HCT116 (cell line): ENCODE measurements at regions not wholly inside any gene's neighbourhood (a gene's known extent, or its start where the extent isn't known, plus 50 kb on each side); places are given as distances from the start of the nearest gene placed in this dataset.

ENCODE experiments used
- ATAC-seq: fragments of 200-7000 bp; cut with Tn5 transposase; 2 replicates; pipeline ENCODE4 v1.9.1; 2020; ENCODE audit warnings: mild to moderate bottlenecking, moderate library complexity
- BruUV-seq: library from RNA; stranded (reverse); fragments of 400-500 nt; replicated peaks from 2 replicates; lab custom pipeline; 2021; lab: Mats Ljungman, UMichigan
- CTCF ChIA-PET: fragments of 300-600 bp; sonication (Branson Sonifier 250); formaldehyde crosslinking; loops from one replicate; lab custom pipeline; 2021; ENCODE audit warnings: antibody characterized with exemption; lab: Charles Lee
- POLR2A ChIA-PET: fragments of 300-600, 350-600 bp; sonication (Branson Sonifier 250); formaldehyde crosslinking; loops from one replicate; lab custom pipeline; 2021; ENCODE audit warnings: antibody characterized with exemption; lab: Charles Lee
- RAD21 ChIA-PET, 2 experiments: fragments of 300-600 bp; sonication (Branson Sonifier 250); formaldehyde crosslinking; loops; one replicate each; lab custom pipeline; 2023; ENCODE audit warnings: low total read pairs in 2 of 2; ENCODE audit not compliant: uncharacterized antibody in 2 of 2, unreplicated experiment in 2 of 2, low non-redundant PET in 1 of 2; lab: Charles Lee
- DNase-seq: peaks from one replicate; pipeline ENCODE4 v3.0.0-alpha.2; 2010; ENCODE audit warnings: low read depth, low spot score
- H2AFZ ChIP-seq: fragments of 200-600 bp; shearing (Covaris generic), sonication (generic); 2 replicates; pipeline ENCODE4 v1.6.1; 2017; ENCODE audit warnings: low read depth, mixed run types, mixed read lengths, antibody characterized with exemption, low read length; ENCODE audit not compliant: poor library complexity, severe bottlenecking
- H3K27ac ChIP-seq: 2 replicates; pipeline ENCODE4 v1.5.1; 2012; ENCODE audit warnings: low read depth, low read length
- H3K27me3 ChIP-seq: fragments of 200-600 bp; sonication (generic); 2 replicates; pipeline ENCODE4 v1.6.1; 2016; ENCODE audit warnings: mixed run types, low read length, mixed read lengths; ENCODE audit not compliant: insufficient read depth
- H3K36me3 ChIP-seq, 2 experiments: fragments of 200-500 bp in 1 of 2; fragments of 200-600 bp in 1 of 2; sonication (Bioruptor generic) in 1 of 2; sonication (generic) in 1 of 2; 2 replicates each; pipeline versions ENCODE4 v1.5.1 to v1.6.1; 2014 to 2016; ENCODE audit warnings: low read length in 2 of 2, inconsistent platforms in 1 of 2, mixed read lengths in 1 of 2, mixed run types in 1 of 2; ENCODE audit not compliant: insufficient read depth in 2 of 2, control insufficient read depth in 1 of 2
- H3K4me1 ChIP-seq, 2 experiments: fragments of 200-600 bp in 1 of 2; sonication (generic) in 1 of 2; 2 replicates each; pipeline versions ENCODE4 v1.5.1 to v1.6.1; 2012 to 2017; ENCODE audit warnings: low read length in 2 of 2, inconsistent platforms in 1 of 2, mild to moderate bottlenecking in 1 of 2, mixed read lengths in 1 of 2, mixed run types in 1 of 2, moderate library complexity in 1 of 2; ENCODE audit not compliant: insufficient read depth in 2 of 2, control insufficient read depth in 1 of 2
- H3K4me2 ChIP-seq: fragments of 200-600 bp; sonication (generic); 2 replicates; pipeline ENCODE4 v1.6.1; 2017; ENCODE audit warnings: mixed run types, low read length, mixed read lengths
- H3K4me3 ChIP-seq, 2 experiments: fragments of 200-600 bp in 1 of 2; sonication (generic) in 1 of 2; replicated peaks in 1 of 2; 2 replicates each; pipeline ENCODE4 v1.5.1; 2011 to 2016; ENCODE audit warnings: low read length in 2 of 2, control low read depth in 1 of 2, low read depth in 1 of 2, mild to moderate bottlenecking in 1 of 2, mixed read lengths in 1 of 2, mixed run types in 1 of 2
- H3K79me2 ChIP-seq: fragments of 200-600 bp; sonication (generic); 2 replicates; pipeline ENCODE4 v1.6.1; 2017; ENCODE audit warnings: mild to moderate bottlenecking, mixed run types, low read length, moderate library complexity, mixed read lengths; ENCODE audit not compliant: insufficient read depth
- H3K9ac ChIP-seq: fragments of 200-600 bp; sonication (generic); 2 replicates; pipeline ENCODE4 v1.6.1; 2016; ENCODE audit warnings: low read length, mixed read lengths
- H3K9me2 ChIP-seq: fragments of 200-600 bp; sonication (generic), shearing (Covaris generic); 2 replicates; pipeline ENCODE4 v1.6.1; 2017; ENCODE audit warnings: mixed run types, mild to moderate bottlenecking, moderate library complexity; ENCODE audit not compliant: insufficient read depth
- H3K9me3 ChIP-seq, 2 experiments: fragments of 200-500 bp in 1 of 2; fragments of 200-600 bp in 1 of 2; sonication (Bioruptor generic) in 1 of 2; sonication (generic) in 1 of 2; 2 replicates each; pipeline ENCODE4 v1.6.1; 2014 to 2017; ENCODE audit warnings: low read length in 2 of 2, mixed read lengths in 2 of 2, inconsistent platforms in 1 of 2, low read depth in 1 of 2, mild to moderate bottlenecking in 1 of 2, mixed run types in 1 of 2, moderate library complexity in 1 of 2; ENCODE audit not compliant: control insufficient read depth in 1 of 2, insufficient read depth in 1 of 2
- H4K20me1 ChIP-seq: fragments of 200-600 bp; sonication (generic), shearing (Covaris generic); 2 replicates; pipeline ENCODE4 v1.6.1; 2017; ENCODE audit warnings: mixed run types, mild to moderate bottlenecking, moderate library complexity; ENCODE audit not compliant: insufficient read depth
- EGR1 ChIP-seq: IDR thresholded peaks from 2 replicates; pipeline ENCODE4 v1.6.1; 2012; ENCODE audit warnings: low read depth
- FOSL1 ChIP-seq: IDR thresholded peaks from 2 replicates; pipeline ENCODE4 v1.6.1; 2012; ENCODE audit warnings: low read depth
- RAD21 ChIP-seq: IDR thresholded peaks from 2 replicates; pipeline ENCODE4 v1.6.1; 2012; ENCODE audit warnings: low read depth, mild to moderate bottlenecking
- TCF7L2 ChIP-seq: IDR thresholded peaks from 2 replicates; pipeline ENCODE4 v1.7.0; 2011; ENCODE audit warnings: borderline replicate concordance, inconsistent platforms; ENCODE audit not compliant: insufficient read depth, insufficient read length; ENCODE audit errors: extremely low read depth
- YY1 ChIP-seq: IDR thresholded peaks from 2 replicates; pipeline ENCODE4 v1.6.1; 2011; ENCODE audit warnings: low read length, low read depth, moderate library complexity, mild to moderate bottlenecking; ENCODE audit not compliant: insufficient replicate concordance; ENCODE audit errors: extremely low read depth
- intact Hi-C: fragments of 100-400 bp; cut with micrococcal nuclease; formaldehyde crosslinking; loops from 2 replicates; pipeline ENCODE4 v1.10.0; 2022
- TF ChIP-seq, protein P1 (sequence below): IDR thresholded peaks from 2 replicates; pipeline ENCODE4 v1.6.1; 2012
- TF ChIP-seq, protein P2 (sequence below), 3 experiments: fragments of 200-600 bp in 1 of 3; sonication (generic) in 1 of 3; IDR thresholded peaks in 2 of 3; conservative IDR thresholded peaks in 1 of 3; 2 replicates each; pipeline ENCODE4 v1.5.1; 2012 to 2017; ENCODE audit warnings: low read depth in 2 of 3, low read length in 2 of 3, antibody characterized with exemption in 1 of 3, borderline replicate concordance in 1 of 3, control low read depth in 1 of 3, mild to moderate bottlenecking in 1 of 3, mixed read lengths in 1 of 3, mixed run types in 1 of 3, moderate library complexity in 1 of 3; ENCODE audit not compliant: insufficient read depth in 1 of 3

DNA sequence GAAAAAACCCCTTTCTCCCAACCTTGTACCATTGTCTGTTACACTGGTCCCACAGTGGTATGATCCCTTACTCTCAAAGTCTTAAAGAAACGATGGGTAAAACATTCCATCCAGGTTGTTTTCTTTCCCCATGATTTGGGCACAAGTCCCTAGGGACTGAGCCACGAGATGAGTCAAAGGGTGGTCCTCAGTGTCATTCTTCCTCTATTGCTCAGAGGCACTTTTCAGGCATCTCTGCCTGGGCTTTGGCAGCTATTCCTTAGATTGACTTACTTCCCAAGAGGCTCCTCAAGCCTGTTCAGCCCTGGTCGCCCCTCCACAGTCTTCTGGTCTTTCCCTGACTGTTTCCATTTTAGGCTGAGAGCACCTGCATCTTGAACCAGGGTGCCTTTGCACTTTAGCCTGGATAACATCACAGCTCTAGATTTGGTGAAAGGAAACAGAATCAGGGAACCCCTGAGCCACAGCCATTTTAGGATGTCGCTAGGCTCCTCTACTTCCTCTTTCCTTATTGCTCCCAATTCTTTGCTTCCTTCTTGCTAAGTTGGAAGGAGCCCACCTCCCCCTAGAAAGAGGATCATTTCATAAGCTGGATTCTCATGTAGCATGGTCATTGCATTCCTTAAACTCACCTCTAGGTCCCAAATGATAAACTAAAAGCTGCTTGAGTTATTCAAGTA lies 131.0 kb upstream of the TPRG1 start:
- ATAC-seq (peak; percentile 52), DNase-seq (no peak)
- Histone ChIP-seq H3K36me3 (no peaks in the 10 kb centered on the region), H3K9ac (no peak overlapping the region), H3K27ac (no peak overlapping the region), H3K4me1 (no peaks in the 10 kb centered on the region), H2AFZ (no peak overlapping the region), H3K4me3 (no peak overlapping the region), H3K9me2 (no peaks in the 10 kb centered on the region), H3K27me3 (no peaks in the 10 kb centered on the region), H3K9me3 (no peaks in the 10 kb centered on the region), H4K20me1 (no peaks in the 10 kb centered on the region), H3K79me2 (no peaks in the 10 kb centered on the region), H3K4me2 (no peak overlapping the region)
- TF ChIP-seq TCF7L2, result no peak
- no peak for TF ChIP-seq EGR1
- TF ChIP-seq, protein P1, sequence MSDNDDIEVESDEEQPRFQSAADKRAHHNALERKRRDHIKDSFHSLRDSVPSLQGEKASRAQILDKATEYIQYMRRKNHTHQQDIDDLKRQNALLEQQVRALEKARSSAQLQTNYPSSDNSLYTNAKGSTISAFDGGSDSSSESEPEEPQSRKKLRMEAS, result no peak
- TF ChIP-seq RAD21, result no peak
- TF ChIP-seq, protein P2, sequence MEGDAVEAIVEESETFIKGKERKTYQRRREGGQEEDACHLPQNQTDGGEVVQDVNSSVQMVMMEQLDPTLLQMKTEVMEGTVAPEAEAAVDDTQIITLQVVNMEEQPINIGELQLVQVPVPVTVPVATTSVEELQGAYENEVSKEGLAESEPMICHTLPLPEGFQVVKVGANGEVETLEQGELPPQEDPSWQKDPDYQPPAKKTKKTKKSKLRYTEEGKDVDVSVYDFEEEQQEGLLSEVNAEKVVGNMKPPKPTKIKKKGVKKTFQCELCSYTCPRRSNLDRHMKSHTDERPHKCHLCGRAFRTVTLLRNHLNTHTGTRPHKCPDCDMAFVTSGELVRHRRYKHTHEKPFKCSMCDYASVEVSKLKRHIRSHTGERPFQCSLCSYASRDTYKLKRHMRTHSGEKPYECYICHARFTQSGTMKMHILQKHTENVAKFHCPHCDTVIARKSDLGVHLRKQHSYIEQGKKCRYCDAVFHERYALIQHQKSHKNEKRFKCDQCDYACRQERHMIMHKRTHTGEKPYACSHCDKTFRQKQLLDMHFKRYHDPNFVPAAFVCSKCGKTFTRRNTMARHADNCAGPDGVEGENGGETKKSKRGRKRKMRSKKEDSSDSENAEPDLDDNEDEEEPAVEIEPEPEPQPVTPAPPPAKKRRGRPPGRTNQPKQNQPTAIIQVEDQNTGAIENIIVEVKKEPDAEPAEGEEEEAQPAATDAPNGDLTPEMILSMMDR (IDR thresholded peaks at IDR 0.05 in 2 of 3, conservative IDR thresholded peaks at IDR 0.05 in 1 of 3; ENCODE audit: borderline replicate concordance in 1 of 3, insufficient read depth in 1 of 3, low read depth in 2 of 3, low read length in 2 of 3), result no peak
- TF ChIP-seq FOSL1, result no peak
- TF ChIP-seq YY1, result no peak
- intact Hi-C loops, result loop anchor here (1.0 to 2.0 kb wide), 2 partner anchors 1298 to 1302 kb away; no protein-coding TSS in a partner anchor
- no TSS peak for BruUV-seq
- RAD21 ChIA-PET, result interaction anchor here in 1 of 2 experiments (0.7 kb wide), 1 partner anchor 1302 kb away, joined by 3 read pairs; no protein-coding TSS in a partner anchor
- CTCF ChIA-PET, result interaction anchor here (1.0 to 2.1 kb wide), 10 partner anchors 9 to 1302 kb away, joined by 3 to 17 read pairs (median 4); no protein-coding TSS in a partner anchor
- POLR2A ChIA-PET, result no interaction called here
